ENCODE measurements at regions not wholly inside any gene's neighbourhood (a gene's known extent, or its start where the extent isn't known, plus 50 kb on each side); places are given as distances from the start of the nearest gene placed in this dataset.
A peak's percentile ranks its signal among the peaks of the same experiment; 100 is the strongest.

GRCh38 chr22:46051646-46052045 lies 74.7 kb upstream of the WNT7B start:
- no peak overlapping the region for H3K4me3 ChIP-seq (ENCODE audit: low read depth, low read length)
- DNase-seq (ENCODE audit: low read depth) = no peak

GRCh38 chr22:46052331-46052771 lies 75.4 kb upstream of the WNT7B start:
- DNase-seq (ENCODE audit: low read depth) = no peak
- H3K4me3 ChIP-seq (ENCODE audit: low read depth, low read length) = peak overlapping the region; percentile 64

- DNase-seq (ENCODE audit: low read depth) = no peak
- peak overlapping the region; percentile 64 for H3K4me3 ChIP-seq (ENCODE audit: low read depth, low read length)
Measured at GRCh38 chr22:46052801-46053562, 76.0 kb upstream of the WNT7B start.

- H3K4me3 ChIP-seq (ENCODE audit: low read depth, low read length) = peak overlapping the region; percentile 64
- no peak for DNase-seq (ENCODE audit: low read depth)
Measured at GRCh38 chr22:46053563-46054090, 76.7 kb upstream of the WNT7B start.

DNA sequence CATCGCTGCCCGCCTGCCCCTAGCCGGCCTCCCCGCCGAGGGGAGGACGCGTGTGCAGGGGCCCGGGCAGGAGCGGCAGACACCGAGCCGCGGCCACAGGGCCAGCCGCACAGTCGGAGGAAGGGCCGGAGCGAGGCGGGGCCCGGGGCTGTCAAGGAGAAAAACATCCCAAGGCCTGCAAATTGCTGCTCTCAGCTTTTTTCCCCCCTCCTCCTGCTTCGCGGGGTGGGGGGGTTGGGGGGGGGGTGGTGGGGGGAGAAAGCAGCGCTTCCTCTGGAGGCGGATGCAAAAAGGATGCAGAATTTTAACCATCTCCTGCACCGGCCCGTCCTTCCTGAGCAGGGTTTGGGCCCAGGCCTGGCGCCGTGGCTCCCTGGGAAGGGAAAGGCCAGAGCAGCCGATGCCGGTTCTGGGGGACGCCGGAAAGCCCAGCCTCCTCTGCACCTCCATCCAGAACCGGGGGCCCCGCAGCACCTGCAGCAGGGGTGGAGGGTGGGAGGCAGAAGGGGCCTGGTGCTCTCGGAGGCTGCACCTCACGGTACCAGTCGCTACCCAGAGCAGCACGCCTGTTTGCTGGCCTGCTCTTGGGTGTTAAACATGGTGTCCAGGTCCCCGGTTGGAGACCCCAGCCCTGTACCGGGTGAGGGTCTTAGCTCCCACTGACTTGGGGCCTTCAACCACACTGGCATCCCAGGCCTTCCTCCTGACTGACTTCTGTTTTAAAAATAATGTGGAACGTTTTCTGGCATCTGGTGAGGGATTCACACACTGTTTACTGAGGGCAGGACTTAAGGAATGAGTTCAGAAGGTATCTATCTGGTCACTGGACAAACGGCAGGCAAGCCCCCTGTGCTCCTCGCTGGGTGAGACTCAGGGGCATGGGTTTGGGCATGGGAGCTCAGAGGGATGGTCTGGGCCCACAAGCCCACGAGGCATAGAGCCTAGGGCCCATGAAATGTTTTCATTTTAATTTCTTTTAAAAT lies 77.4 kb upstream of the WNT7B start:
- no peak for DNase-seq (ENCODE audit: low read depth)
- H3K4me3 ChIP-seq (ENCODE audit: low read depth, low read length) = peak overlapping the region; percentile 64

- DNase-seq (ENCODE audit: low read depth) = no peak
- peak overlapping the region; percentile 64 for H3K4me3 ChIP-seq (ENCODE audit: low read depth, low read length)
Measured at GRCh38 chr22:46055181-46055875, 78.4 kb upstream of the WNT7B start.

- DNase-seq (ENCODE audit: low read depth) = no peak
- H3K4me3 ChIP-seq (ENCODE audit: low read depth, low read length) = no peak overlapping the region
Measured at GRCh38 chr22:46055911-46056545, 79.1 kb upstream of the WNT7B start.

- no peak for DNase-seq (ENCODE audit: low read depth)
- no peak overlapping the region for H3K4me3 ChIP-seq (ENCODE audit: low read depth, low read length)
Measured at GRCh38 chr22:46056546-46057245, 79.7 kb upstream of the WNT7B start.

DNA sequence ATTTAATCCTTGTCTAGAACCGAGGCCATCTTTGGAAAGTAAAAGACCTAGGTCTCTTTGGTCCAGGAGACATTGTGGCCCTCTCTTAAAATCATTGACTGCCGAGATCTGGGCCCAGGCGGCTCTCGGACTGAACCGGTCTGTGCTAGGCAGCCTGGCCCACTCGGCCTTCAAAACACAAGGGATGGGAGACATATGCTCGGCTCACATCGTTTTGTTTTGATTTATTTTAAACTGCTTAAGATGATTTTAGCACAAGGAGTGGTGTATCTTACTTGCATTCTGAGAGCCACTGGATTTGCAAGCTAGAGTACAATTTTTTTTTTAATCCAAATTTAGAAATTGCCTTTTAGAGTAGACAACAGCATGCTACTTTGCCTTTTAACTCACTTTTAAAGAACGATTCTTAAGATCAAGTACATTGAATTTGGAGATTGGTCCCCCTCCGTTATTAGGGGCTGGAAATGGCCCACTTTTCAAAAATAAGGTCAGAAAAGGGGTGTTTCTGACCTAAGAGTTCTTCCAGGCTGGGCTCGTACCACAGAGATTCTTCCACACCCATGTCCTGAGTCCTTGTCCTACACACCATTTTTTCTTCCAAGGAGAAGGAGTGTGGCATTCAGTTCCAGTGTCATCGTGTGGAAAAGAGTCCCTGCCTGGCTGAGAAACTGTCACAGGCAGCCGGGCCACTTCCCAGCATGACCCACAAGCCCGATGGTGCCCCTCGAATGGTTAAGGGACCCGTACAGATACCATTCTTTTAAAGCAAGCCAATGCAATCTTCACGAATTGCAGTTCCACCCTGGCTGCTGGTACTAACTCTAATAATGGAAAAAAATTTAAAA lies 80.5 kb upstream of the WNT7B start:
- H3K4me3 ChIP-seq (ENCODE audit: low read depth, low read length) = no peak overlapping the region
- DNase-seq (ENCODE audit: low read depth) = no peak

GRCh38 chr22:46058091-46058420 lies 81.1 kb upstream of the WNT7B start:
- DNase-seq (ENCODE audit: low read depth) = no peak
- no peak overlapping the region for H3K4me3 ChIP-seq (ENCODE audit: low read depth, low read length)

DNA sequence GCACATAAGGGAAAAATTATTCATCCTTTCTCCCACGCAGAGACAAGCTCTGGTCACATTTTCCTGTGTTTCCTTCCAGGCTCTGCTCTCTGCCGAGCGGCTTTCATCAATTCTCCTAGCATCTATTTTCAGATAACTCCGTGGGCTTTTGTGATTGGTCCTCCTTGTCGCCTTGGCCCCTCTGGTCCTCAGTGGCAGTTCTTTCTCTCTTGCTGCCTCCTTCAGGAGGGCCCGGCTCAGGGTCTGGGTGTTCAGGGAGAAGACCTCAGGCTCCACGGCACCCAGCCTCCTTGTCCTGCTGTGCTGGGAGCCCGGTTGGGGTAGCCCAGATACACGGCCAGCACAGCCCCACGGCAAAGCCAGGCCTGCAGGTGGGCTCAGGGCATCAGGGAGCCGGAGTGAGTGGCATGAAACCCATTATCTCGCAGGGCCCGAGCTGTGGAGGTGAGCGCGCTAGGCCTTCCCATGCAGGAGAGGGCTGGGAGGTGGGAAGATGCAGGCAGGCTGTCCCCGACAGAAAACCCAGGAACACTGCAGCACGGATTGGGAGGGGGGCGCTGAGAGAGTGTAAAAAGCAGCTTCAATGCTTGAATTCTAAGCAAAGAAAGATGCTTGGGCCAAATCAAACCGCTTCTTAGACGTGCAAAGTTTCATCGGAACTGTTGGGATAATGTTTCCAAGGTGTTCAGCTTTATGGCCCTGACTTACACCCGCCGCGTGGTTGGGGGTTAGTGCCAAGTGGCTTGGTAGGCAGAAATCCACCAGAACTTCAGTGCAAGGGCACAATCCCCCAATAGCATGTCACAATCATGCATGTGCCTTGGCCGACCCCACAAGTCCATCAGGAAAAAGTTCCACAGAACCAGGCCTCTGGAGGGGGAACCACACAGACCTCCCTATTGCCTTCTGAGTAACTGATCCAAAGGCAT lies 81.9 kb upstream of the WNT7B start:
- no peak overlapping the region for H3K4me3 ChIP-seq (ENCODE audit: low read depth, low read length)
- DNase-seq (ENCODE audit: low read depth) = no peak

DNA sequence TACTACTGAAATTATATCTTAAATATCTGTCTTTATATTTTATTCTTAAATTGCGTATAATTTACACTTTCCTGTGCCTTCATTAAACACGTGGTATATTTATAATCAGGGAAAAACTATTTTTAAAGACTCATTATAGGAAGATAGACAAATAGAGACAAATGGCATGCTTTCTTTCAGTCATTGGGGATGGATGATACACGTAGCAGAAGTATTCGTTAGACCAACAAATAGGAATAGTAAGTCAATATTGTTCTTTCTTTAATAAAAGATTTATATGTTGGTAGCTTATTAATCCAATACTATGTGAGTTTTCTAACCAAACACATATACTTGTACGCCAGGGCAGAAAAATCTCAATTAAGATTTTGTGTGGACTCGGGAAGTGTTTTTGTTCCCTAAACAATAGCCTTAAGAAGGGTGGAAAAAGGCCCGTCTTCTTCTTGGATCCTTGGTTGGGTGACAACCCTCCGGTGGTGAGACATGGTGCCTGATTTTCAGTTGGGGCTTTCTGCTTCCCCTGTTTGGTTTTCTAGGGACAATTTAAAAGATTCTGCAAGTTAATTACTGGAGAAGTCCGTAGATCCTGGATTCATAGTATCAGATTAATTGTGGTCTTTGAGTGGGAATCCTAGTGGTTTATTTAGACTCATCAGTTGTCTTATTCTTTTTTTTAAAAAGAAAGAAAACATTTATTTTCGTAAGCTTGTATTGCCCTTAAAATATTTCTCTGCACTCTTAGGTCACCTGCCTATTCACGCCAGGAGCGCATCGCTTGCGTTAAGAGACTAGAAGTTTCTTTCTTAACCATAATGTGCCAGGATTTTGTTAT lies 83.5 kb upstream of the WNT7B start:
- H3K4me3 ChIP-seq (ENCODE audit: low read depth, low read length) = no peak overlapping the region
- DNase-seq (ENCODE audit: low read depth) = no peak

DNA sequence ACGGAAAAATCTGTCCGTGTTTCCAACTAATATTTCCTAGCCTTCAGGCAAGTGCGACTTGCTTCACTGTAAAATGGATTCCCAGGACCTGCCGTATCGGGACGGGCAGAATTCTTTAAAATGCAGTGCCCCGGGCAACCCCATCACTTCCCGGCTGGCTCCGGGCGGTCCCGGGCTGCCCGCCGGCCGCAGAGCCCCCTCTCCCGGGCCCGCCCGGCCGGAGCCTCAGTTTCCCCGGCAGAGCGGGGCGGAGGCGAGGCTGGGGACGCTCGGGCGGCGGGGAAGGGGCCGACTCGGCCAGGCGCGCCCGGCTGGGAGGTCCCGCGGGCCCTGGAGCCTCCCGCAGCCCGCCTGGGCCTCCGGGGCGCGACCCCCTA lies 84.2 kb upstream of the WNT7B start:
- no peak overlapping the region for H3K4me3 ChIP-seq (ENCODE audit: low read depth, low read length)

GRCh38 chr22:46061501-46062231 lies 84.7 kb upstream of the WNT7B start:
- H3K4me3 ChIP-seq (ENCODE audit: low read depth, low read length) = no peak overlapping the region
- no peak for DNase-seq (ENCODE audit: low read depth)

More for the DNA sequence above, 84.2 kb upstream of the WNT7B start:
- no peak for DNase-seq (ENCODE audit: low read depth)

GRCh38 chr22:46062232-46062615 lies 85.3 kb upstream of the WNT7B start:
- H3K4me3 ChIP-seq (ENCODE audit: low read depth, low read length) = no peak overlapping the region

More at GRCh38 chr22:46062232-46062615, 85.3 kb upstream of the WNT7B start:
- DNase-seq (ENCODE audit: low read depth) = no peak

All from skeletal muscle cell (primary cell).